Bronchial epithelial cell (primary cell): ENCODE measurements at regions not wholly inside any gene's neighbourhood (a gene's known extent, or its start where the extent isn't known, plus 50 kb on each side); places are given as distances from the start of the nearest gene placed in this dataset.

Experiments
- DNase-seq: peaks from one replicate; pipeline ENCODE4 v3.0.0-alpha.2; 2010; ENCODE audit warnings: low read depth
- FAIRE-seq: peaks from 2 replicates; lab custom pipeline; 2011; peaks lifted over from hg19 to GRCh38; lab: Jason Lieb, UNC
- H3K27me3 ChIP-seq: 2 replicates; pipeline ENCODE4 v1.5.1; 2011; ENCODE audit warnings: low read length; ENCODE audit not compliant: control insufficient read depth, insufficient read depth
- H3K36me3 ChIP-seq: 2 replicates; pipeline ENCODE4 v1.5.1; 2011; ENCODE audit warnings: low read length; ENCODE audit not compliant: control insufficient read depth, insufficient read depth
- H3K4me3 ChIP-seq: 2 replicates; pipeline ENCODE4 v1.5.1; 2011; ENCODE audit warnings: mild to moderate bottlenecking, low read depth, low read length, control low read depth
- TF ChIP-seq, protein P1 (sequence below): IDR thresholded peaks from 2 replicates; pipeline ENCODE4 v1.5.1; 2011; ENCODE audit warnings: mild to moderate bottlenecking, moderate library complexity, low read length, control low read depth, inconsistent platforms; ENCODE audit not compliant: insufficient read depth, severe bottlenecking

DNA sequence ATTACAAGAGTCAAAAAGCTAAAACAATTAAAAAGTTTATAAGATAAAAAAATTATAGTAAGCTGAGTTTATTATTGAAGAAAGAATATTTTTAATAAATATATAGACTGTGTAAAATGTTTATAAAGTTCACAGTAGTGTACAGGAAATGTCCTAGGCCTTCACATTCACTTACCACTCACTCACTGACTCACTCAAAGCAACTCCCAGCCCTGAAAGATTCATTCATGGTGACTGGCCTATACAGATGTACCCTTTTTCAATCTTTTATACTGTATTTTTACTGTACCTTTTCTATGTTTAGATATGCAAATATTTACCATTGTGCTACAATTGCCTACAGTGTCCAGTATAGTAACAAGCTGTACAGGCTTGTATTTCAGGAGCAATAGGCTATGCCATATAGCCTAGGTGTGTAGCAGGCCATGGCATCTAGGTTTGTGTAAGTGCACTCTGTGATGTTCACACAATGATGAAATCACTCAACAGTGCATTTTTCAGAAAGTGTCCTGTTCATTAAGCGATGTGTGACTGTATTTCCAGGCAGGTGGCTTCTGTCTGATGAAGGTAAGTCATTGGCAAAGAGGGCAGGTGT lies 130.2 kb downstream of the BTBD3 start:
- Histone ChIP-seq H3K27me3 (no peaks in the 10 kb centered on the region), H3K36me3 (no peaks in the 10 kb centered on the region), H3K4me3 (no peak overlapping the region)
- DNase-seq (peak; percentile 63), FAIRE-seq (no peak)
- TF ChIP-seq, protein P1, sequence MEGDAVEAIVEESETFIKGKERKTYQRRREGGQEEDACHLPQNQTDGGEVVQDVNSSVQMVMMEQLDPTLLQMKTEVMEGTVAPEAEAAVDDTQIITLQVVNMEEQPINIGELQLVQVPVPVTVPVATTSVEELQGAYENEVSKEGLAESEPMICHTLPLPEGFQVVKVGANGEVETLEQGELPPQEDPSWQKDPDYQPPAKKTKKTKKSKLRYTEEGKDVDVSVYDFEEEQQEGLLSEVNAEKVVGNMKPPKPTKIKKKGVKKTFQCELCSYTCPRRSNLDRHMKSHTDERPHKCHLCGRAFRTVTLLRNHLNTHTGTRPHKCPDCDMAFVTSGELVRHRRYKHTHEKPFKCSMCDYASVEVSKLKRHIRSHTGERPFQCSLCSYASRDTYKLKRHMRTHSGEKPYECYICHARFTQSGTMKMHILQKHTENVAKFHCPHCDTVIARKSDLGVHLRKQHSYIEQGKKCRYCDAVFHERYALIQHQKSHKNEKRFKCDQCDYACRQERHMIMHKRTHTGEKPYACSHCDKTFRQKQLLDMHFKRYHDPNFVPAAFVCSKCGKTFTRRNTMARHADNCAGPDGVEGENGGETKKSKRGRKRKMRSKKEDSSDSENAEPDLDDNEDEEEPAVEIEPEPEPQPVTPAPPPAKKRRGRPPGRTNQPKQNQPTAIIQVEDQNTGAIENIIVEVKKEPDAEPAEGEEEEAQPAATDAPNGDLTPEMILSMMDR, result no peak

DNA sequence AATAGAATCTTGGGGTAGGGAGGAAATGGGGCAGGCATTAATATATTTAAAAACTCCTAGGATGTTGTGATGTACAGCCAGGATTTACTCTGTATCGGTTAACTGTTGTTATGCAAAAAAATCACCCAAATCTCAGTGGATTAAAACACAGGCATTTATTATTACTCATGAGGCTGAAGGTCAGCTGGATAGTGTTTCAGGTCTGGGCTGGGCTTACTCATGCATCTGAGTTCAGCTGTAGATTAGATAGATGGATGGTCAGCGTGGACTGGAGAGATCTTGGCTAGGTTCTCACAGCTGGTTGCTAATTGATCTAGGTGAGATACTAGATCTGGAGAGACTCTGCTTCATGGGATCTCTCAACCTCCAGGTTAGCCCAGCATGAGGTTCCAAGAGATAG lies 131.4 kb downstream of the BTBD3 start:
- peak; percentile 17 for DNase-seq
- TF ChIP-seq, protein P1, result no peak
- Histone ChIP-seq H3K4me3 (no peak overlapping the region), H3K27me3 (no peaks in the 10 kb centered on the region), H3K36me3 (no peaks in the 10 kb centered on the region)
- FAIRE-seq, result peak; percentile 77

DNA sequence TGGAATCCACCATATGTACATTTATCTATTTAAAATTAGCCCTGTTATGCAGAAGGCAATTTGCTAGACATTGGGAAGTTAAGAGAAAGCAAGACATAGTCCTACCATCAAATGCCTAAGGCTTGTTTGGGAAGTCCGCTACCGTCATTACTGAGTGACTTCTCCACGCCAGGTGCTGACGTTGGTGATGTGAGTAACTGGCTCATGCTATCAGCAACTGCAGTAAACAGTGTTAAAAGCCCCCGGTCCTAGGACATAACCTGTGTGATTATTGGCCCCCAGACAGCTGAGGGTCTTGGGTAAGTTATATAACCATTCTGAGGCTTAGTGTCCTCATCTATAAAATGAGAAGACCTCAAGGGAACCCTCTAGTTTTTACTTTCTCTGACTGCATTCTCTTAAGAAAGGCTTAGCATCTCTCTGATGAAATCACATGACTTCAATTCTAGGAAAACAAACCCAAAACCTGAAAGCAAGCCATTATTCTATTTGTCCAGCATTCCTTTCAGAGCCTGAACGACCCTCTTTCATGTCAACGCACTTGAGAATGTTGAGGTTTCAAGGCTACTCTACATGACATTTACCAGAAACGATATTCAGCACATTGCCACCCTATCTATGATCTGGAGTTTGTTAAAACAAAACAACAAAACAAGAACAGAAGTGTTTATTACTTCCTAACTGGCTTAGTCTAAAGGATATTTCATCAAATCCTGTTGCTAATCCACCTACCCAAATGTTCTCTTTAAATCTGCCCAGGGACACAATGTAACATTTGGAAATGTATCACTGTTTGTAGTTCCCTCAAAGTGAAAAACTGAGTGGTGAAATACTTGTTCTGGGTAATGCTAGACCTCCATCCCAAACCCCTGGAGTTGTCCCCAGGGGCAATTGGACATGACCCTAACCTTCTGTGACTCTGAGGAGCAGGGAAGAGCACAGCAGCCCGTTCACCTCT lies 133.8 kb downstream of the BTBD3 start:
- no peak for DNase-seq
- FAIRE-seq, result no peak
- Histone ChIP-seq H3K4me3 (no peak overlapping the region), H3K36me3 (no peaks in the 10 kb centered on the region), H3K27me3 (no peaks in the 10 kb centered on the region)
- TF ChIP-seq, protein P1, result no peak

DNA sequence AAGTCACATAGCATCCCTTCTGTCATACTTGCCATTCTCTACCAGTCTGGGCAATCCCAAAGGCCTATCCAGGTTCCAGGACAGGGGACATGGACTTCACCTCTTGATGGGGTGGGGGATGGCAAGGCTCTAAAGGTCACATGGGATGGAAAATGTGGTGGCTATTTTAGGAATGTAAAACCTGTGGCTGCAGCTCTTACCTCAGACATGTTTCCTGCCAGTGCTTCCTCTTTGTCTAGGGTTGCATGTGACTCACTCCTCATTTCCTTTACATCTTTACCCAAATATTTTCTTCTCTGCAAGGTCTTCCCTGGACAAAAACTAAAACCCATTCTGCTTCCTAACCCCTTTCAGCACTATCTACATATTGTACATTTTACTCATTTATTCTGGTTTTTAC lies 135.7 kb downstream of the BTBD3 start:
- no peak overlapping the region for H3K4me3 ChIP-seq
- no peaks in the 10 kb centered on the region for H3K27me3 ChIP-seq
- FAIRE-seq, result no peak
- peak; percentile 74 for DNase-seq
- TF ChIP-seq, protein P1, result no peak
- no peaks in the 10 kb centered on the region for H3K36me3 ChIP-seq

DNA sequence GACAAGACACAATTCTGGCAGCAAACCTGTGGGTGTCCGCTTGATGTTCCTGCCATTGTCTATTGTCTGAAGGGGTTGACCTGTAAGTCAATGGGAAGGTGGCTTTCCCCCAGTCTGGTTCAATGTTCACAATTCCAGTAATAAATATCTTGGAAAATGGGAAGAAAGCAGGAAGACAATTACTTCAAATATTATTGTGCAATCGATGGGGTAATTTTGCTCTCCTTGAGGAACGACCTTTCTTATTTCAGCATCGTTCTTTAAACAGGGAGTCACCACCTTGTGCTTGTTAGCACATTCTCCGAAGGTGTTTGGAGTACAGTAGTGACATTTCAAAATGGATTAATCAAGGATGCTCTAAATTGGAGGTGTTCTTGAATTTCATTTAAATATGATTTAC lies 136.9 kb downstream of the BTBD3 start:
- TF ChIP-seq, protein P1, result no peak
- FAIRE-seq (no peak), DNase-seq (no peak)
- Histone ChIP-seq H3K27me3 (no peaks in the 10 kb centered on the region), H3K36me3 (no peaks in the 10 kb centered on the region), H3K4me3 (no peak overlapping the region)
